ENCODE measurements at regions not wholly inside any gene's neighbourhood (a gene's known extent, or its start where the extent isn't known, plus 50 kb on each side); places are given as distances from the start of the nearest gene placed in this dataset.
"Not testable (repeated sequence)": the region's sequence is repeated elsewhere in the genome, so short reads cannot be mapped to it uniquely, and the experiment has no call there.

DNA sequence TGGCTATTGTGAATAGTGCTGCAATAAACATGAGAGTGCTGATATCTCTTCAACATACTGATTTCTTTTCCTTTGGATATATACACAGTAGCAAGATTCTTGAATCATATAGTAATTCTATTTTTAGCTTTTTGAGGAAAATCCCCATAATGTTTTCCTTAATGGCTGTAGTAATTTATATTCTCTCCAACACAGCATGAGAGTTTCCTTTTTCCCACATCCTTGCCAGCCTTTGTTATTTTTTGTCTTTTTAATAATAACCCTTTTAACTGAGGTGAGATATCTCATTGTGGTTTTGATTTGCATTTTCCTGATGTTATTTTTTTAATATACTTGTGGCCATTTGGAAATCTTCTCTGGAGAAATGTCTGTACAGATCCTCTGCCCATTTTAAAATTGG is 132.6 kb downstream of the PRL start:
- peaks cover 25% of the 10 kb centered on the region for H3K9me3 Mint-ChIP-seq (ENCODE audit: low read depth)
- no peak overlapping the region for H3K4me3 Mint-ChIP-seq (ENCODE audit: low read depth)

DNA sequence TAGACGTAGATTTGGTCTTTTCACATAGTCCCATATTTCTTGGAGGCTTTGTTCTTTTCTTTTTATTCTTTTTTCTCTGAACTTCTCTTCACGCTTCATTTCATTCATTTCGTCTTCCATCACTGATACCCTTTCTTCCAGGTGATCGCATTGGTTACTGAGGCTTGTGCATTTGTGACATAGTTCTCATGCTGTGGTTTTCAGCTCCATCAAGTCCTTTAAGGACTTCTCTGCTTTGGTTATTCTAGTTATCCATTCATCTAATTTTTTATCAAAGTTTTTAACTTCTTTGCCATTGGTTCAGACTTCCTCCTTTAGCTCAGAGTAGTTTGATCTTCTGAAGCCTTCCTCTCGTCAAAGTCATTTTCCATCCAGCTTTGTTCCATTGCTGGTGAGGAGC is 125.8 kb downstream of the PRL start:
- peaks cover 53% of the 10 kb centered on the region for H3K36me3 Mint-ChIP-seq (ENCODE audit: insufficient read depth)
- H3K27ac Mint-ChIP-seq; H3K4me1 Mint-ChIP-seq (ENCODE audit: low read depth); DNase-seq (ENCODE audit: low spot score, unreplicated experiment); H3K4me3 Mint-ChIP-seq (ENCODE audit: low read depth); H3K27me3 Mint-ChIP-seq: not testable (repeated sequence)
- H3K9me3 Mint-ChIP-seq (ENCODE audit: low read depth) = peaks cover 41% of the 10 kb centered on the region

More for the DNA sequence above, 132.6 kb downstream of the PRL start:
- Mint-ChIP-seq H3K27ac (no peak overlapping the region), H3K36me3 (ENCODE audit: insufficient read depth) (peaks cover 32% of the 10 kb centered on the region), H3K27me3 (no peaks in the 10 kb centered on the region), H3K4me1 (ENCODE audit: low read depth) (peaks cover 3% of the 10 kb centered on the region)
- DNase-seq (ENCODE audit: low spot score, unreplicated experiment) = no peak
- TF ChIP-seq, protein P1, sequence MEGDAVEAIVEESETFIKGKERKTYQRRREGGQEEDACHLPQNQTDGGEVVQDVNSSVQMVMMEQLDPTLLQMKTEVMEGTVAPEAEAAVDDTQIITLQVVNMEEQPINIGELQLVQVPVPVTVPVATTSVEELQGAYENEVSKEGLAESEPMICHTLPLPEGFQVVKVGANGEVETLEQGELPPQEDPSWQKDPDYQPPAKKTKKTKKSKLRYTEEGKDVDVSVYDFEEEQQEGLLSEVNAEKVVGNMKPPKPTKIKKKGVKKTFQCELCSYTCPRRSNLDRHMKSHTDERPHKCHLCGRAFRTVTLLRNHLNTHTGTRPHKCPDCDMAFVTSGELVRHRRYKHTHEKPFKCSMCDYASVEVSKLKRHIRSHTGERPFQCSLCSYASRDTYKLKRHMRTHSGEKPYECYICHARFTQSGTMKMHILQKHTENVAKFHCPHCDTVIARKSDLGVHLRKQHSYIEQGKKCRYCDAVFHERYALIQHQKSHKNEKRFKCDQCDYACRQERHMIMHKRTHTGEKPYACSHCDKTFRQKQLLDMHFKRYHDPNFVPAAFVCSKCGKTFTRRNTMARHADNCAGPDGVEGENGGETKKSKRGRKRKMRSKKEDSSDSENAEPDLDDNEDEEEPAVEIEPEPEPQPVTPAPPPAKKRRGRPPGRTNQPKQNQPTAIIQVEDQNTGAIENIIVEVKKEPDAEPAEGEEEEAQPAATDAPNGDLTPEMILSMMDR (IDR thresholded peaks at IDR 0.05; ENCODE audit: unreplicated experiment) = no peak

DNA sequence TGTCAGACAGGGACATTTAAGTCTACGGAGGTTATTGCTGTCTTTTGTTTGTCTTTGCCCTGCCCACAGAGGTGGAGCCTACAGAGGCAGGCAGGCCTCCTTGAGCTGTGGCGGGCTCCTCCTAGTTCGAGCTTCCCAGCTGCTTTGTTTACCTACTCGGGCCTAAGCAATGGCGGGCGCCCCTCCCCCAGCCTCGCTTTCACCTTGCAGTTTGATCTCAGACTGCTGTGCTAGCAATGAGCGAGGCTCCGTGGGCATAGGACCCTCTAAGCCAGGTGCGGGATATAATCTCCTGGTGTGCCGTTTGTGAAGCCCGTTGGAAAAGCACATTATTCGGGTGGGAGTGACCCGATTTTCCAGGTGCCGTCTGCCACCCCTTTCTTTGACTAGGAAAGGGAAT is 125.0 kb downstream of the PRL start:
- H3K27me3 Mint-ChIP-seq; DNase-seq (ENCODE audit: low spot score, unreplicated experiment); H3K4me3 Mint-ChIP-seq (ENCODE audit: low read depth); H3K4me1 Mint-ChIP-seq (ENCODE audit: low read depth); H3K27ac Mint-ChIP-seq: not testable (repeated sequence)
- peaks cover 53% of the 10 kb centered on the region for H3K36me3 Mint-ChIP-seq (ENCODE audit: insufficient read depth)
- peaks cover 41% of the 10 kb centered on the region for H3K9me3 Mint-ChIP-seq (ENCODE audit: low read depth)

DNA sequence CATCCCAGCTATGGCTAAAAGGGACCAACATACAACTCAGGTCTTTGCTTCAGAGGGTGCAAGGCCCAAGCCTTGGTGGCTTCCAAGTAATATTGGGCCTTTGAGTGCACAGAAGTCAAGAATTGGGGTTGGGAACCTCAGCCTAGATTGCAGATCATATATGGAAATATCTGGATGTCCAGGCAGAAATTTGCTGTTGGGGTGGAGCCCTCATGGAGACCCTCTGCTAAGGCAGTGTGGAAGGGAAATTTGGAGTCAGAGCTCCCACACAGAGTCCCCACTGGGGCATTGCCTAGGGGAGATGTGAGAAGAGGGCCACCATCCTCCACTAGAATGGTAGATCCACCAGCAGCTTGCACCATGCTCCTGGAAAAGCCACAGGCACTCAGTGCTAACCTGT is 123.5 kb downstream of the PRL start:
- H3K27ac Mint-ChIP-seq = no peak overlapping the region
- H3K27me3 Mint-ChIP-seq = no peaks in the 10 kb centered on the region
- peaks cover 55% of the 10 kb centered on the region for H3K36me3 Mint-ChIP-seq (ENCODE audit: insufficient read depth)
- DNase-seq (ENCODE audit: low spot score, unreplicated experiment) = no peak
- TF ChIP-seq, protein P1 (IDR thresholded peaks at IDR 0.05; ENCODE audit: unreplicated experiment) = no peak
- H3K9me3 Mint-ChIP-seq (ENCODE audit: low read depth) = peaks cover 41% of the 10 kb centered on the region
- no peak overlapping the region for H3K4me3 Mint-ChIP-seq (ENCODE audit: low read depth)
- H3K4me1 Mint-ChIP-seq (ENCODE audit: low read depth) = no peaks in the 10 kb centered on the region

DNA sequence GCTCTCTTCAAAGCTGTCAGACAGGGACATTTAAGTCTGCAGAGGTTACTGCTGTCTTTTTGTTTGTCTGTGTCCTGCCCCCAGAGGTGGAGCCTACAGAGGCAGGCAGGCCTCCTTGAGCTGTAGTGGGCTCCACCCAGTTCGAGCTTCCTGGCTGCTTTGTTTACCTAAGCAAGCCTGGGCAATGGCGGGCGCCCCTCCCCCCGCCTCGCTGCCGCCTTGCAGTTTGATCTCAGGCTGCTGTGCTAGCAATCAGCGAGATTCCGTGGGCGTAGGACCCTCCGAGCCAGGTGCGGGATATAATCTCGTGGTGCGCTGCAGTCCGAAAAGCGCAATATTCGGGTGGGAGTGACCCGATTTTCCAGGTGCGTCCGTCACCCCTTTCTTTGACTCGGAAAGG is 116.6 kb downstream of the PRL start:
- H3K4me1 Mint-ChIP-seq (ENCODE audit: low read depth); DNase-seq (ENCODE audit: low spot score, unreplicated experiment); H3K27ac Mint-ChIP-seq; H3K27me3 Mint-ChIP-seq; H3K4me3 Mint-ChIP-seq (ENCODE audit: low read depth): not testable (repeated sequence)
- Mint-ChIP-seq H3K36me3 (ENCODE audit: insufficient read depth) (peaks cover 49% of the 10 kb centered on the region), H3K9me3 (ENCODE audit: low read depth) (peaks cover 42% of the 10 kb centered on the region)

DNA sequence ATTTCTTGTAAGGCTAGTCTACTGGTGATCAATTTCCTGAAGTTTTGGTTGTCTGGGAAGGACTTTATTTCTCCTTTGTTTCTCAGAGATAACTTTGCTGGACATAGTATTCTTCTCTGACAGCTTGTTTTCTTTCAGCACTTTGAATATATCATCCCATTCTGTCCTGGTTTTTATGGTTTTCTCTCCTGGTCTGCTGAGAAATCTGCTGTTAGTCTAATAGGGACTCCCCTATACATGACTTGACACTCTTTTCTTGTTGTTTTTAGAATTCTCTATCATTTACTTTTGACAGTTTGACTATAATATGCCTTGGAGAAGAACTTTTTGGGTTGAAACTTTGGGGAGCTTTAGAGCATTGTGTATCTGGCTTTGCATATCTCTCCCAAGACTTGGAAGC is 112.5 kb downstream of the PRL start:
- TF ChIP-seq, protein P1 (IDR thresholded peaks at IDR 0.05; ENCODE audit: unreplicated experiment) = no peak
- no peak overlapping the region for H3K27ac Mint-ChIP-seq
- H3K27me3 Mint-ChIP-seq = no peaks in the 10 kb centered on the region
- peaks cover 46% of the 10 kb centered on the region for H3K36me3 Mint-ChIP-seq (ENCODE audit: insufficient read depth)
- no peak for DNase-seq (ENCODE audit: low spot score, unreplicated experiment)
- peaks cover 43% of the 10 kb centered on the region for H3K9me3 Mint-ChIP-seq (ENCODE audit: low read depth)
- H3K4me1 Mint-ChIP-seq (ENCODE audit: low read depth) = peaks cover 7% of the 10 kb centered on the region
- no peak overlapping the region for H3K4me3 Mint-ChIP-seq (ENCODE audit: low read depth)

DNA sequence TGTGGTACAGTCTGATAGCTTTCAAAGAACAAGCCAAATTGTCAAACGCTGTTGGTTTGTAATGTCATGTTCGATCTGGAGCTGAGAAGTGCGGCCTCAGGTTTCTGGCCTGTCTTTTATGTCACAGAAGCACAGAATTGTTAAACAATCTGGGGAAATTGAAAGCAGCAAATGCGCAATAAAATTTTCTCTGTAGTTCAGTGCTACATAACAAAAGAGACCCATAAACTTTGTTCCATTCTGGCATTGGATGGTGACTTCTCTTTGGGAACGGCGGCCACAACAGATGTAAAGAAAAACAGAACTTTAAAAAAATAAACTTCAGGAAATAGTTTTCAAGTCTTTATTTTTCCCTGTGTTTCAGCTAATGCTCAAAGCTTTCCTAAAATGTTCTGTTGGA is 106.9 kb downstream of the PRL start:
- Mint-ChIP-seq H3K36me3 (ENCODE audit: insufficient read depth) (peaks cover 10% of the 10 kb centered on the region), H3K9me3 (ENCODE audit: low read depth) (peaks cover 5% of the 10 kb centered on the region)

More for the DNA sequence above, 106.9 kb downstream of the PRL start:
- H3K4me3 Mint-ChIP-seq (ENCODE audit: low read depth) = no peak overlapping the region
- DNase-seq (ENCODE audit: low spot score, unreplicated experiment) = no peak
- H3K27ac Mint-ChIP-seq = no peak overlapping the region
- TF ChIP-seq, protein P1 (IDR thresholded peaks at IDR 0.05; ENCODE audit: unreplicated experiment) = no peak
- no peaks in the 10 kb centered on the region for H3K27me3 Mint-ChIP-seq
- H3K4me1 Mint-ChIP-seq (ENCODE audit: low read depth) = peaks cover 7% of the 10 kb centered on the region
